Uterus (tissue), 3 donors: ENCODE measurements at regions not wholly inside any gene's neighbourhood (a gene's known extent, or its start where the extent isn't known, plus 50 kb on each side); places are given as distances from the start of the nearest gene placed in this dataset.

Experiments used
- DNase-seq, 2 donors: peaks; one replicate each; pipeline ENCODE4 v3.0.0-alpha.2; 2019 to 2020
- H3K27ac ChIP-seq, 2 donors: fragments of 200-600 bp; sonication (generic); 1 replicate in 1 of 2; 2 replicates in 1 of 2; pipeline ENCODE4 v1.5.1; 2016 to 2018
- H3K27me3 ChIP-seq, 2 donors: fragments of 200-600 bp; sonication (generic); one replicate each; pipeline ENCODE4 v1.5.1; 2018 to 2019; ENCODE audit warnings: control low read depth in 1 of 2
- H3K36me3 ChIP-seq, 2 donors: fragments of 200-600 bp; sonication (generic); one replicate each; pipeline ENCODE4 v1.5.1; 2019; ENCODE audit warnings: control low read depth in 1 of 2
- H3K4me1 ChIP-seq, 2 donors: fragments of 200-600 bp; sonication (generic); one replicate each; pipeline ENCODE4 v1.5.1; 2018 to 2019; ENCODE audit warnings: control low read depth in 1 of 2
- H3K4me3 ChIP-seq, 2 donors: fragments of 200-600 bp; sonication (generic); 1 replicate in 1 of 2; 2 replicates in 1 of 2; pipeline ENCODE4 v1.5.1; 2018 to 2019; ENCODE audit warnings: mild to moderate bottlenecking in 1 of 2
- H3K9me3 ChIP-seq, 2 donors: fragments of 200-600 bp; sonication (generic); one replicate each; pipeline ENCODE4 v1.5.1; 2019; ENCODE audit warnings: control low read depth in 1 of 2
- POLR2A ChIP-seq, 2 donors: fragments of 450-650 bp; IDR thresholded peaks; one replicate each; pipeline ENCODE4 v1.6.1; 2016; ENCODE audit warnings: antibody characterized with exemption in 2 of 2, mild to moderate bottlenecking in 1 of 2, moderate library complexity in 1 of 2
- intact Hi-C: fragments of 100-400 bp; cut with DNase I; formaldehyde crosslinking; loops from one replicate; pipeline ENCODE4 v1.15.1; 2023; ENCODE audit warnings: low total_unique reads
- TF ChIP-seq, protein P1 (sequence below), 4 experiments: fragments of 200-600 bp in 2 of 4; fragments of 450-650 bp in 2 of 4; sonication (generic) in 2 of 4; IDR thresholded peaks; one replicate each; pipeline ENCODE4 v1.5.1; 2016 to 2019; ENCODE audit warnings: antibody characterized with exemption in 4 of 4, mild to moderate bottlenecking in 2 of 4, moderate library complexity in 1 of 4
- donor health status: DM: yes; HTN: yes; CAD: no.

DNA sequence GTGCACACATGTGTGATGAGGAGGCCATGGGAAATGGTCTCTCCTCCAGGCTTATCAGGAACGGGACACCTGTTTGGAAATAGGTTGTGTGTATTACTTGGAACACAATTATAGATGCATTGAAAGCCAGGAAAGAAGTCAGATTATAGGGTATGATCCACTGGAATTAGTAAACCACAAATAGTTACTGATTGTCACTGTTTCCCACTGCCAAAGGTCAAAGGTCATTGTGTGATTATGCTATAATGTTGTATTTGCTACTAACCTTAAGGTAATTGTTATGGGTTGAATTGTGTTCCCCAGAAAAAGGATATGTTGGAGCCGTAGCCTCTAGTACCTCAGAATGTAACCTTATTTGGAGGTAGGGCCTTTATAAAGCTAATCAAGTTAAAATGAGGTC, 129.9 kb upstream of the FBXO33 start:
- Histone ChIP-seq H3K36me3 (no peaks in the 10 kb centered on the region), H3K9me3 (peaks cover 0 to 15% of the 10 kb centered on the region in 2 donors), H3K4me3 (no peak overlapping the region), H3K4me1 (no peaks in the 10 kb centered on the region), H3K27me3 (no peaks in the 10 kb centered on the region), H3K27ac (no peak overlapping the region)
- TF ChIP-seq POLR2A (IDR thresholded peaks at IDR 0.05) = no peak
- TF ChIP-seq, protein P1, sequence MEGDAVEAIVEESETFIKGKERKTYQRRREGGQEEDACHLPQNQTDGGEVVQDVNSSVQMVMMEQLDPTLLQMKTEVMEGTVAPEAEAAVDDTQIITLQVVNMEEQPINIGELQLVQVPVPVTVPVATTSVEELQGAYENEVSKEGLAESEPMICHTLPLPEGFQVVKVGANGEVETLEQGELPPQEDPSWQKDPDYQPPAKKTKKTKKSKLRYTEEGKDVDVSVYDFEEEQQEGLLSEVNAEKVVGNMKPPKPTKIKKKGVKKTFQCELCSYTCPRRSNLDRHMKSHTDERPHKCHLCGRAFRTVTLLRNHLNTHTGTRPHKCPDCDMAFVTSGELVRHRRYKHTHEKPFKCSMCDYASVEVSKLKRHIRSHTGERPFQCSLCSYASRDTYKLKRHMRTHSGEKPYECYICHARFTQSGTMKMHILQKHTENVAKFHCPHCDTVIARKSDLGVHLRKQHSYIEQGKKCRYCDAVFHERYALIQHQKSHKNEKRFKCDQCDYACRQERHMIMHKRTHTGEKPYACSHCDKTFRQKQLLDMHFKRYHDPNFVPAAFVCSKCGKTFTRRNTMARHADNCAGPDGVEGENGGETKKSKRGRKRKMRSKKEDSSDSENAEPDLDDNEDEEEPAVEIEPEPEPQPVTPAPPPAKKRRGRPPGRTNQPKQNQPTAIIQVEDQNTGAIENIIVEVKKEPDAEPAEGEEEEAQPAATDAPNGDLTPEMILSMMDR (IDR thresholded peaks at IDR 0.05) = no peak
- DNase-seq = no peak
- intact Hi-C loops = no loop called here

DNA sequence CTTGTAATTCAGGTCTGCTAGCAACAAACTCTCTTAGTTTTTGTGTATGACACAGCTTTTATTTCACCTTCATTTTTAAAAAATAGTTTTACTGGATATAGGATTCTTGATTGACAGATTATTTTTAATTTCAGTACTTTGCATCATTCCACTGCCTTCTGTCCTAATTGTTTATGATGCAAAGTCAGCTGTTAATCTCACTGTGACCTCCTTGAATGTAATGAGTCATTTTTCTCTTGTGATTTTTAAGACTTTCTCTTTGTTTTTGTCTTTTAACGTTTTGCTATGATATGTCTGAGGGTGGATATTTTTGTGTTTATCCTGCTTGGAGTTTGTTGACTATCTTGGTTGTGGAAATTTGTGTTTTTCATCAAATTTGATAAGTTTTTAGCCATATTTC, 126.3 kb upstream of the FBXO33 start:
- Histone ChIP-seq H3K4me3 (no peak overlapping the region), H3K36me3 (no peaks in the 10 kb centered on the region), H3K27me3 (no peaks in the 10 kb centered on the region), H3K9me3 (peaks cover 0 to 15% of the 10 kb centered on the region in 2 donors), H3K4me1 (no peaks in the 10 kb centered on the region), H3K27ac (no peak overlapping the region)
- DNase-seq = no peak
- intact Hi-C loops = no loop called here
- TF ChIP-seq POLR2A (IDR thresholded peaks at IDR 0.05) = no peak
- TF ChIP-seq, protein P1 (IDR thresholded peaks at IDR 0.05) = no peak

DNA sequence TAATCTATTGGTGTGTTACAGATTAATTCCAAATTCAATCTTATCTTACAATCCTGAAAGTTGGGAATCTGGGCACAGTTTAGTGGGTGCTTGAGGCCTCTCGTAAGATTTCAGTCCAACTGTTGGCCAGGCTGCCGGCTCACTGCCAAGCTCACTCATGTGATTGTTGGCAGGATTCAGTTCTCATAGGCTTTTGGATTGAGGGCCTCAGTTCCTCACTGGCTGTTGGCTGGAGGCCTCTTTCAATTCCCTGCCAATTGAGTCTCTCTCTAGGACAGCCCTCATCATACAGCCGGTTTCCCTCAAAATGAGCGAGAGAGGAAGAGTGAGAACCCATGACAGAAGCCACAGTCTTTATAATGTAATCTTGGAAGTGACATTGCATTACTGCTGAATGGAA, 123.5 kb upstream of the FBXO33 start:
- no peaks in the 10 kb centered on the region for H3K36me3 ChIP-seq
- no peaks in the 10 kb centered on the region for H3K27me3 ChIP-seq
- DNase-seq = no peak
- H3K9me3 ChIP-seq = peaks cover 0 to 15% of the 10 kb centered on the region in 2 donors
- H3K27ac ChIP-seq = no peak overlapping the region
- intact Hi-C loops = no loop called here
- no peaks in the 10 kb centered on the region for H3K4me1 ChIP-seq
- H3K4me3 ChIP-seq = no peak overlapping the region
- TF ChIP-seq POLR2A (IDR thresholded peaks at IDR 0.05) = no peak
- TF ChIP-seq, protein P1 (IDR thresholded peaks at IDR 0.05) = no peak

DNA sequence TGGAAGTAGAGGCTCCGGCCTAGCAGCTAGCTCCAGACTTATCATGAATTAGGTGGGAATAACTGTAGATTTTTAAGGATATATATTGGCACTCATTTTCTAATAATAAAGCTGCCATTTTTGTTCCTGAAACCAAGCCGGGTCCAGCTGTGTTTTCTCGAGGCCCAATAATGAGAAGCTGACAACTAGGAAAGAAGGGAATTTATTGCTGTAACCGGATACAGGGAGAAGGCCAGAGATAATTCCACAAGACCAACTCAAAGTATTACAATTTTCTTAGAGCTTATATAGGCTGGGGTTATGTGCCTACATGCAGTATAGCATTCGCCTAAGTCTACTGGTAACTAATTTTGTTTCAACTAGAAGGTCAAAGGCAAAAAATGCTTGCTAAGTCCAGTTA, 122.3 kb upstream of the FBXO33 start:
- no peak for DNase-seq
- peaks cover 0 to 20% of the 10 kb centered on the region in 2 donors for H3K9me3 ChIP-seq
- H3K36me3 ChIP-seq = no peaks in the 10 kb centered on the region
- no peak overlapping the region for H3K4me3 ChIP-seq
- no peak overlapping the region for H3K27ac ChIP-seq
- TF ChIP-seq POLR2A (IDR thresholded peaks at IDR 0.05) = no peak
- TF ChIP-seq, protein P1 (IDR thresholded peaks at IDR 0.05) = no peak
- intact Hi-C loops = no loop called here
- no peaks in the 10 kb centered on the region for H3K4me1 ChIP-seq
- no peaks in the 10 kb centered on the region for H3K27me3 ChIP-seq

DNA sequence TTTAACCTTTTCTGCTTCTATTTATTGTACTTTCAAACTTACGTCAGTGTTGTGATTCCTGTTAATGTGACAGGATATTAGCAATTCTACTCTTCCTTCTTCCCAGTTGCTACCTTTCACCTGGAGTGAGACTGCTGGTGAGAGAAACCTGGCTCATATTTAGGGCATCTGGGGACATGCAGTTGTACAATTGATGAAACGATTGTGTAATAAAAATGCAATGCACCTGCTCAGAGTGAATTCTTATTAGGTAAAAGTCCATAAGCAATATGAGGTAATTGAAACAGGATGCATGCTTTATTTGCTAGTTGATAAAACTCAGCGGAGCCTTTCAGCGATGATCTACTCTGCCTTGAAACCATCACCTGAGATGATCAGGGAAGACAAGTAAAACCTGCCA, 116.1 kb upstream of the FBXO33 start:
- Histone ChIP-seq H3K27me3 (no peaks in the 10 kb centered on the region), H3K9me3 (peaks cover 0 to 6% of the 10 kb centered on the region in 2 donors), H3K36me3 (no peaks in the 10 kb centered on the region), H3K4me3 (no peak overlapping the region), H3K4me1 (no peaks in the 10 kb centered on the region), H3K27ac (no peak overlapping the region)
- TF ChIP-seq POLR2A (IDR thresholded peaks at IDR 0.05) = no peak
- TF ChIP-seq, protein P1 (IDR thresholded peaks at IDR 0.05) = no peak
- intact Hi-C loops = no loop called here
- no peak for DNase-seq
